ENCODE measurements at regions not wholly inside any gene's neighbourhood (a gene's known extent, or its start where the extent isn't known, plus 50 kb on each side); places are given as distances from the start of the nearest gene placed in this dataset.

DNA sequence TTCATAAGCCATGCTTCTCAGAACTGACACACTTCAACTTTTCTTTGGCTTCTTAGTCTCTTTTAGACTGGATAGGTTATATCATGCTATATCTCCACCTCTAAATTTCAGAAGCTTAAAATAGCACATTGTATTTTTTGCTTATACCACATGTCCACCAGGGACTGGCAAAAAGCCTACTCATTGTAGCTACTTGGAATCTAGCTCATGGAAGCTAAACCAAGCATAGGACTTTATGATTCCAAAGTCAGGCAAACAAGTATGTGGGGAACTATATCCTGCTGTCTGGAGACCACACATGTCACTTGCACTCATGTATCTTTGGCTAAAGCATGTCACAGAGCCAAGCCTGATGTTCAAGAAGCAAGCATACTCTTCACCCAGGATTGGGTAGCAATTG, 245.0 kb upstream of the RASGRP1 start:
- no peak for TF ChIP-seq SUZ12 (IDR thresholded peaks at IDR 0.05; ENCODE audit: extremely low read depth, insufficient read depth, insufficient read length)
- no peak for TF ChIP-seq ZNF274 (IDR thresholded peaks at IDR 0.05; ENCODE audit: low read depth, low read length)
